ENCODE measurements at regions not wholly inside any gene's neighbourhood (a gene's known extent, or its start where the extent isn't known, plus 50 kb on each side); places are given as distances from the start of the nearest gene placed in this dataset.

DNA sequence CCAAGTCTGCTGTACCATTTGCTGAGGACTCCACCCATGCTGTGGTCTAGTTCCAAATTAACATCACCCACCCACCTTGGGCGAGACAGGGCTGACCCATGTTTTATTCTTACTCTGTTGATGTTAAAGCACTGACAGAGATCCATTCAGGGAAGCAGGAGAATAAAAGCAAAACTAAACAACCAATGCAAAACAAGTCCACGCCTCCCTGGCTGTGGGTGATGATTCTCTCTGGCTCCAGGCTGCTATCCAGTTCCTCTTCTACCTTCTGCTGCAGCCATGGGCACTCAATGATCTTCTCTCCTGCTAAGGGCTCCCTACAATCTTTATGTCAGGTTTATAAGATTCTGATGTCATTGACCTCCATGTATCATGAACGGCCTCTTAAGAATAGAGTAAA is 786.6 kb upstream of the ID2 start:
- no peak for DNase-seq

DNA sequence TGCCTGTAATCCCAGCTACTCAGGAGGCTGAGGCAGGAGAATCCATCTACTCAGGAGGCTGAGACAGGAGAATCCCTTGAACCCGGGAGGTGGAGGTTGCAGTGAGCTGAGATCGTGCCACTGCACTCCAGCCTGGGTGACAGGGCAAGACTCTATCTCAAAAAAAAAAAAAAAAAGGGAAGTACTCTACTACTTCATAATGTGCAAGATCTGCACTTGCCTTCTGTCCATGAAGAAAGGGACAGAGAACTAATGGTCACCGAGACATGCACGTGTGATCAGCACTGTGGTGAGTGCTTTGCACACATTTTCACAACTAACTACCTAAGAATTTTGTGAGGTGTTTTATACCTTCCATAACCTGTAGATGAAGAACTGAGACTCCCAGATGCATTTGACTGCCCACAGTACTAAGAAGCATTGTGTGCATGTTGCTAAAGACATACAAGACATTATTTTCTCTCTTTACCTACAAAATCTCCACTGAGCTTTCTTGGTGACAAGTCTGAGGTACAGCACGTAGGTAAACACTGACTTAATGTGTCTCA is 784.8 kb upstream of the ID2 start:
- DNase-seq: no peak

DNA sequence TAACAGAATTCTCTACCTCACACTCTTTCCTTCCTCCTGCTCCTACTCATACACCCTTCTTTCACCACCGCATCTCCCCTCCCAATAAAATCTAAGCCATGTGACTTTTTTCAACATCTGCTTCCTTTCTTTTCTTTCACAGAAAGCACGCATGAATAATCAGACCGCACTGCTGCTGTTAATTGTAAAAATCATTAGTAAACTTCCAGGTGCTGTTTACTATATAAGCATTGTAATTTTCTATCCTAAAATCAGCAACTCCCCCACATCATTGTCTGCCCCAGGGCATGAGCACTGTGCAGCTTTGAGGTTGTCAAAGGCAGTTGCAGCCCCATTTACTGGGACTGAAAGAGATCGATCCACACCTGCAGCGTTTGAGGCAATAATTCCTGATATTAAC is 782.6 kb upstream of the ID2 start:
- no peak for DNase-seq

DNA sequence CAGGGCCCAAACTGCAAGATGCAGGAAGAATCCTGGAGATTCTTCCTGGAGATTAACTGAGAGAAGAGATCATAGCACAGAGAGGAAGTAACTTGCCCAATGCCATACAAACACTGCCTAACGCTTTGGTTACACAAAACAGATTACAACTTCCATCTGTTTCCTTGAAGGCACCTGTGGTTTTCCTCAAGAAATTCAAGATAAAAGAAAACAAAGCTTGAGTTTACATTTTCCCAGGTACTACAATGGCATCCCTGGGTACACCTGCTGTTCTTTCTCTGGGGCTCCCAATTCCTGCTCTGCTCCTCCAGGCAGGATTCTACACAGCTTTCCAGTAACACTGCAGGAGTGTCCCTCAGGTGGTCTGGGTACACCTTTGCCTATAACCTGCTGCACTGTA is 781.9 kb upstream of the ID2 start:
- DNase-seq: no peak

DNA sequence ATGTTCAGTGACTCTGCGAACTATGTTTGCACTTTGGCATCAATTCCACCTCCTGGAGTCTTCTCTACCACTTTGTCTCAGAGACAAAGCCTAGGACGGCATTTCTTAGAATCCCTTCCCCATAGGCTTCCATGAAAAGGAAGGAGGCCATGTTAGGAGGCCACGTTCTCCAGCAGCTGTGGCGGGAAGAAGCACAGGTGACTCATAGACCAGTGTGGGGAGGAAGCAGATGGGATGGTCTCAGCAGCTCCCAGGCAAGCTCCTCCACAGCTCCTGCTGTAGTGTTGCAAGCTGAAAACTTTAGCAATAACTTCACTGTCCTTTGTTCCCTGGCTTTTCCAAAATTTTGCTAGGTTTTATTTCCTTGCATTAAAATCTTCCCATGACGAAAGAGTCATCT is 781.3 kb upstream of the ID2 start:
- no peak for DNase-seq

GRCh38 chr2:7902251-7902765 is 779.5 kb upstream of the ID2 start:
- DNase-seq: no peak

DNA sequence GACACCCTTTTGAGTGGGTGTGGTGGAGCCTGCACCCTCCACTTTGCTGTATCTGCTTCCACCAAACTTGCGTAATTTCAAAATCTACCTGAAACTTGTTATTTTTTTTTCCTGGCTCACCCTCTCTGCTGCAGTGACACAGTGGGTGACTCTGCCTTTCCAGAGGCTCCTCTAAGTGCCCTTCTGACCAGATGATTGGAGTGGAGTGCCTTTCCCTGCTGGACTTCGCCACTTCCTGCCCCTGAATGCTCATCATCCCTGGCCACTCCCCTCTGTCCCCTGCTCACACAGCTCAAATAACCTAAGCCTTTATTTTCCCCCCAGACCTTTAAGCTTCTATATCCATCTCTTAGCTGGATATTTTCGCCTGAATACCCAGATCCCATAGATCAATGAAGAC is 777.5 kb upstream of the ID2 start:
- no peak for DNase-seq

GRCh38 chr2:7905756-7906155 is 776.1 kb upstream of the ID2 start:
- no peak for DNase-seq

- no peak for DNase-seq
Measured at GRCh38 chr2:7906431-7906830, 775.4 kb upstream of the ID2 start.

GRCh38 chr2:7907041-7907440 is 774.8 kb upstream of the ID2 start:
- no peak for DNase-seq

DNA sequence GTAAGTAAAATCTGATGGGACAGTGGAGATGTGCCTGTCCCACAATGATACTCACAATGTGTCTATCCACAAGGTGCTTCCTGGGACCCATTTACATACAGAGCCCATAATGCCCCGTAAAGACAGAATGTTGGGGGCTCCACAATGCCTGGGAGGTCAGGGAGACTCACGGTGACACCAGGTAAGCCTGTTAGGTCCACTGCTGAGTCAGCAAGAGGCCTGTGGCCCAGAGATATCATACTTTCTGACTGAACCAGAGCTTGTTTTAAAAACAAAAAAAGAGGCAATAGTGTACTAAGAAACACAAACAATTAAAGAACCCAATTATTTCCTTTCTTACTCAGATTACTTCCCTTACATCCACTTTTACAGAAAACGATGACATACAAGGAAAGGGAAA is 771.1 kb upstream of the ID2 start:
- no peak for DNase-seq

DNA sequence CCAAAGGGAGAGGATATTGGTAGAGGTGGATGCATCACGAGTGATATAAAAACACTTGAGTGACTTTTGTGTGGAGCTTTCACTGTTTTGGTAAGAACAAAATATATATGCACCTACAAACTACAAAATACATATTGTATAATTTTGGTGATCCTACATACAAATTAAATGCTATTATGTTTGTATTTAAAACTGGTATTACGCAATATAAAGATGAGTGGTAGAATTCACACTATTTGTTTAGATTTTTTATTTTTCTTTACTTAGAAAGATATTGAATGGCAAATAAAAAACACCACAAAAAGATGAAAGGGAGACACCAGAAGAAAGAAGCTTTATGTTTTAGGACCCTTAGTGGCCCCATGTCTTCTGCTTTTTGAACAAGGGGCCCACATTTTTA is 770.7 kb upstream of the ID2 start:
- no peak for DNase-seq

DNA sequence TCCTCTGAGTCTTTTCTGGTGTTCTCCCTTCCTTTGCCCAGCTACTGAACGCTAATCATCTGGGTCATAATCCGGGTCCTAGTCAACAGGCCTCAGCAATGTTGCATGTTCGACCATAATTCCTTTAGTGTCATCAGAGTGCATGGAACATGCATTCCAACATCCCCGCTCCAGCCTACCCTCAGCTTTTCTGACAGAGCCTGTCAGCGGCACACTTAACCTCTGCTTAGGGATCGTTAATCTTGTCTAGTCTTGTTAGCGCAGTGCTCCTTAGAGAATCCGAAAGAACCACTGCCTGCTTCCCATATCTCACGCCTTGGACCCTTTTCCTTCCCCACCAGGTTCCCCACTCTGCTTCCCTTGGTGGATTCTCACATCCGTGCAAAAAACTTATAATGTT is 767.9 kb upstream of the ID2 start:
- peak; percentile 45 for DNase-seq

DNA sequence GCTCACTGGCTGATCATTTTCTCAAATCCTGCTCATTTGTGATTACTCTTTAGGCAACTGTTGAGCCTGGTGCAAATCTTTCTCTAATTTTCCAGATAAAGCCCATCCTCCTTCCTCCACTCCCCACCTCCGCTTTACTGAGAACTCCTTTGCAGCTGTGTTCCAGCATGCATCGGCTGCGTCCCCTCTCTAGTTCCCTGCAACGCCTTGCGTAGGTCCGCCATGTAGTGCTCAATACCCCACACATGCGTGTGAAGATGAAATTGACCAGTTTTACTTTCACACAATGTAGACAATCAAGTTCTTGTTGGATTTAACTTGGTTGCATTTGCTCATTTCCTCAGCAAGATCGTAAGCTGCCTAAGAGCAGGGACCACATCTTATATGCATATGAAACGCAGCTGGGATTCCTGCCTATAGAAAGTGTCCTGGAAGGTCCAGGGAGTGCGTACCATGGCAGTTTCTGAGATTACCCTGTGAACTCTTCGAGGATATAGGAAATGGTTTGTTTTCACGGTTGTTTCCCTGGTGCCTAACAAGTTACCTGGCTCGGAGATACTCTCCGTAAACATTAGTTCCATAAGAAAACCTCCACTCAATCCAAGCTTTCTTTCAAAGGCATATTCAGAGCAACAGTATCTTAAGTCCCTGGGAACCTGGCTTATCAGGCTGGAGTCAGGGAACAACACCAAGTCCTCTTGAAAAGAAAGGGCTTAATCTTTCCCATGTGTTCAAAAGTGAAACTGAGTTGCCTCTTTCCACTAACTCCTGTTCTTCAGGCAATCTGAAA is 766.4 kb upstream of the ID2 start:
- DNase-seq: no peak

DNA sequence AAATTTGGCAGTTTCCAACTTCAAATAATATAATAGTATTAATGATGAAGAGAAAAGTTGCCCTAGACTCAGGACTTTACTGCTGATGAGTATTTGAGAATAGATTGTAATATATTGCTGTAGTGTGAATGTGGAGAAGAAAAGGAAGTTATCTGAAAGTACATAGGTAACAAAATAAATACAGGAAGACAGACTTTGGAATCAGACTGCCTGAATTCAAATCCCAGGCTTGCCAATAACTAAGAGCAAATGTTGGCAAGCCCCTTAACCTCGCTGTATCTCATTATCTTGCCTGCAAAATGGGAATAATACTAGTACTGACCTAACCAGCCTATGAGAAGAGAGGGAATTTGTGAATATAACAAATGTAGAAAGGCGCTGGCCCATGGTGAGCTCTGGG is 765.2 kb upstream of the ID2 start:
- DNase-seq: no peak

GRCh38 chr2:7919510-7919909 is 762.3 kb upstream of the ID2 start:
- DNase-seq: no peak

DNA sequence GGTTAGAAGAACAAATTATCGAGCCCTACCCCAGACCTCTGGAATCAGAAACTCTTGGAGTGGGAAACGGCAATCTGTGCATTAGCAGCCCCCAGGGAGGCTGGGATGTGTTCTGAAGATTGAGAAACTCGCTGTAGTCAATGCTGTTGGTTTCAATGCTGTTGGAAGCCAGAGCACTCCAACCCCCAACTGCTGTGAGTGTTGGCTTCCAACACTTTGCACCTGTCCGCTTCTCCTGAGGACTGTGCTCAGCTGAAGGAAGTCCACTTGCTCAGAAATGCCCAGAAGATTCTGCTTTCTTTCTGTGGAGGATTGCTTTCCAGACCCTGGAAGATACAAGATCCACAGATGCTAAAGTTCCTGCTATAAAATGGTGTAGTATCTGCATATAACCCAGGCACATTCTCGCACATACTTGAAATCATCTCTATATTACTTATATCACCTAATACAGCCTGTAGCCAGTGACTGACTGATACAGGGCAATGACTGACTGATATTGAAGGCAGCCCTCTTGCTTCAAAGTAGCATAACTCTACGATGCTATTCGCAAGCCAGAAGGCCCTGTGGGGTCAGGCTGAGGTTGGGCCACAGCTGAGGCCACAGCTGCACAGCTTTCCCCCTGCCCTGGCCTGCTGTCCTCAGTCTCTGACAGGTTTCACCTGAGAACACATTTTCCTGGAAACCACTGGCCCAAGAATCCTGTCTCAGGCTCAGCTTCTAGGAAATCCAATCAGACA is 757.7 kb upstream of the ID2 start:
- DNase-seq: no peak

DNA sequence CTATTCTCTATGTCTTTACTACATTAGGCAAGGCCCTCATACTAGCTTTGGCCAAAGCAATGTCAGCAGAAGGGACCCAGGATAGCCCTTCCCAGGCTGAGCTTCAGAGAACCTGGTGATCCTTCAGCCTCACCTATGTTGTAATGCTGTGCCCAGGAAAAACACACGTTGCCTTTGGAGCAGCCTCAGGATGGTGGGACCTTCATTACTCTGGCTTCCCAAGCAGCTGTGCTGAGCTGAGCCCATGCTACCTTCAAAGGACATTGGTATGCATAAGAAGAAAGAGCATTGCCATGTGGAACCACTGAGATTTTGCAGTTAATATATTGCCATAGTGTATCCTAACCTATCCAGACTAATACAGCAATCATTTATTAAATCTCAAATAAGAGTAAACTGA is 756.4 kb upstream of the ID2 start:
- DNase-seq: no peak

DNA sequence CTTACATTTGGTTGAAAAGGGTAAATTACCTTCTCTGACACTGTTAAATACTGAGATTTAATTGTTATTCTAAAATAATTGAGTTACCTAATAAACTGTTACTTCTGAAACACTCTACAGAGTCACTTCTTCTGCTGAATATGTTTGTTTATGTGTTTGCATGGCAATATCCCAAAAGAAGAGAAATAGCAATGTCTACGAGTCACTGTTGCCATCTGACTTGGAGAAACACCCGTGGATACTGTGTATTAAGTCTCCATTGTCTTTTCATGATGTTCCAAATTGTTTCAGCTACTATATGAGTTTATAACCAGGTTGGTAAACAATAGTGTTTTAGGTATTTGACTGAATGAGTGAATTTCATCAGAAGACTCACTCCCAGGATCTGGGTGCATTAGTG is 754.2 kb upstream of the ID2 start:
- no peak for DNase-seq

GRCh38 chr2:7929281-7929680 is 752.6 kb upstream of the ID2 start:
- DNase-seq: no peak

DNA sequence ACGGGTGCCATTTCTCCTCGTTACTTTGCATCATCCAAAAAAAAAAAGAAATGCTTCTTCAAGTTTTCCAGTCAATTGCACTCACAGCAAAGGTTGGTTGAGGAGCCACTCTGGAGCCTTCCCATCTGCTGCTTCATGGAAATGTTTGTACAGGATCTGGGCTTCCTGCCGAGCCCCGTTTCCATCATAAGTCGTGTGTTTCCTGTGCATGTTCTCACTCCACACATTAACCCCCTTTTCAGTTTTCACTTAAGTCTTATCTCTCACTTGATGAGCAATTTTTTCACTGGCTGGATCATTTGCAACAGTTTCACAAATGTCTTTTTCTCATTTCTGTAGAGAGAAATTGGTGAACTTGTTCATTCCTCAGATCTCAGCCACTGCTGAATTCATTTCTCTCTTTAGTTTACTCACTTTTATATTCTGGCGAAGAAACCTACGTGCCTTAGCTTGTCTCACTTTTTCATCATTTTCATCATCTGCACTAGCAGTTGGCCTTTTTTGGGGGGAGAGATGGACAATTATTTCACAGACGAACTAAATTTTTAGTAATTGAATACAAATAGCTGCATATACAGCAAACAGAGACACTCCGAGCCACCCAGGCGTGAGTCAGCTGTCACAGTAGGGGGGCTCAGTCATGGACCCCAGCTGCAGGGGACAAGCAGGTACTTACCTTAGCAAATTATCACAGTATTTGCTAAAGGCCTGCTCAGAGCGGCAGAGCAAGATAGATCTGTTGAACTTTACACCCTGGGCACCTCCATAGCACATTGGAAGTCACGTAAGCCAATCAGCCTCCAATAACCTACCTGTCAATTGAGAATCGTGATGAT is 750.8 kb upstream of the ID2 start:
- peak; percentile 57 for DNase-seq

DNA sequence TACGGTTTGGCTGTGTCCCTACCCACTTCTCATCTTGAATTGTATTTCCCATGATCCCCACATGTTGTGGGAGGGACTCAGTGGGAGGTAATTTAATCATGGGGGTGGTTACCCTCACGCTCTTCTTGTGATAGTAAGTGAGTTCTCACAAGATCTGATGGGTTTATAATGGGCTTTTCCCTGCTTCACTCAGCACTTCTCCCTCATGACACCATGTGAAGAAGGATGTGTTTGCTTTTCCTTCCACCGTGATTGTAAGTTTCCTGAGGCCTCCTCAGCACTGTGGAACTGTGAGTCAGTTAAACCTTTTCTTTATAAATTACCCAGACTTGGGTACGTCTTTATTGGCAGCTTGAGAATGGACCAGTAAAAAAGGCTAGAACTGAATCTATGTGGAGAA is 750.0 kb upstream of the ID2 start:
- DNase-seq: no peak

GRCh38 chr2:7933672-7934071 is 748.2 kb upstream of the ID2 start:
- DNase-seq: no peak

Measured in left kidney (tissue), 1 donor.